Right lobe of liver (tissue), 6 donors: ENCODE measurements at regions not wholly inside any gene's neighbourhood (a gene's known extent, or its start where the extent isn't known, plus 50 kb on each side); places are given as distances from the start of the nearest gene placed in this dataset.

Experiments
- ATAC-seq, 4 donors: fragments of 200-7000 bp; cut with Tn5 transposase; one replicate each; pipeline ENCODE4 v1.9.1; 2020; ENCODE audit warnings: mild to moderate bottlenecking in 4 of 4, moderate library complexity in 4 of 4
- DNase-seq, 3 donors: peaks; one replicate each; pipeline ENCODE4 v3.0.0-alpha.2; 2020
- H3K27ac ChIP-seq, 3 donors: fragments of 200-600 bp; one replicate each; pipeline ENCODE4 v1.8.0; 2022
- H3K27me3 ChIP-seq, 2 donors: fragments of 200-600 bp; one replicate each; pipeline ENCODE4 v1.8.0; 2022
- H3K36me3 ChIP-seq, 4 donors: fragments of 200-600 bp; sonication (generic) in 1 of 4; one replicate each; pipeline versions ENCODE4 v1.5.1 to v1.8.0; 2017 to 2022; ENCODE audit warnings: control low read depth in 1 of 4
- H3K4me1 ChIP-seq, 4 donors: fragments of 200-600 bp; sonication (generic) in 1 of 4; one replicate each; pipeline versions ENCODE4 v1.5.1 to v1.8.0; 2017 to 2022; ENCODE audit warnings: control low read depth in 1 of 4
- H3K4me3 ChIP-seq, 3 donors: fragments of 200-600 bp; one replicate each; pipeline ENCODE4 v1.8.0; 2022
- H3K9me3 ChIP-seq, 4 donors: fragments of 200-600 bp; sonication (generic) in 1 of 4; one replicate each; pipeline versions ENCODE4 v1.5.1 to v1.8.0; 2017 to 2022; ENCODE audit warnings: control low read depth in 1 of 4
- POLR2A ChIP-seq: fragments of 450-650 bp; IDR thresholded peaks from one replicate; pipeline ENCODE4 v1.6.1; 2017; ENCODE audit warnings: antibody characterized with exemption, mild to moderate bottlenecking
- WGBS: methylation state at CpG from one replicate; pipeline ENCODE4 v1.1.6; 2018; ENCODE audit warnings: low coverage, low lambda C conversion rate; ENCODE audit not compliant: insufficient coverage; ENCODE audit errors: missing lambda C conversion rate; 5-methylcytosine and 5-hydroxymethylcytosine counted together
- intact Hi-C, 2 donors: fragments of 100-400 bp; cut with DNase I; formaldehyde crosslinking; loops; one replicate each; pipeline versions ENCODE4 v1.11.2 to v1.14.1; 2022
- TF ChIP-seq, protein P1 (sequence below), 4 donors: fragments of 200-600 bp in 3 of 4; fragments of 450-650 bp in 1 of 4; IDR thresholded peaks; one replicate each; pipeline versions ENCODE4 v1.5.1 to v1.8.0; 2016 to 2022; ENCODE audit warnings: antibody characterized with exemption in 4 of 4, mild to moderate bottlenecking in 2 of 4
- donor health status: DM: no; HTN: yes; CAD: no.
- donor health status: DM: no; HTN: no; CAD: no.
- donor health status: DM: no; HTN: no; CAD: no.
- donor health status: DM: no; HTN: yes; CAD: no.
- donor health status: DM: no; HTN: yes; CAD: no.

DNA sequence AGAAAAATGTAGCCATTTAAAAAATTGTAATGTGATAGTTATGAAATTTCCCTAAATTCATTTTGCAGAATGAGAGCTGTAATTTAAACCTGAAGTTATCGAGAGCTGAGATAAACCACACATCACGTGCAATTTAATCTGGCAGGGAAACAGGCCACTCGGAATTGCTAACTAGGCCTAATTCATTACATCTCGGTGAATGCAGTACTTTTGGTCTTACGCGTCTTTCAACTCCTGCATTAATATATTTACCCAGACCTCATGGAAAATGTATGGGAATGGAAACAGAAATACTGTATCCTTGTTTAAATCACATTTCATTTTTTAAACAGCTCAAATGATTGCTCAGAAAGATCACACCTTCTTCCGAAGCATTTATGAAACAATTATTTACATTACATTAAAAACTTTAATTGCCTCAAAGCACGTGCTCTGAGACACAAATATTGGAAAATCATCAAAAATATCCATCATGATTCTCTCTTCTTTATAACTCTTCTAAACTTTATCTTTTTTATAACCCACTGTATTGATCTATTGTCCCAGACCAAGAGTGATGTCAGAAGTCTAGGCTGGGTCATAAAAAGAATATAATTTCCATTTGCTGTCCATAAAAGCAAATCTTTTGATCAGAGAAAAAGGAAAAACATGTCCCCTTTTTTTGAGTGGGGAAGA, 111.7 kb upstream of the MYL2 start:
- TF ChIP-seq, protein P1, sequence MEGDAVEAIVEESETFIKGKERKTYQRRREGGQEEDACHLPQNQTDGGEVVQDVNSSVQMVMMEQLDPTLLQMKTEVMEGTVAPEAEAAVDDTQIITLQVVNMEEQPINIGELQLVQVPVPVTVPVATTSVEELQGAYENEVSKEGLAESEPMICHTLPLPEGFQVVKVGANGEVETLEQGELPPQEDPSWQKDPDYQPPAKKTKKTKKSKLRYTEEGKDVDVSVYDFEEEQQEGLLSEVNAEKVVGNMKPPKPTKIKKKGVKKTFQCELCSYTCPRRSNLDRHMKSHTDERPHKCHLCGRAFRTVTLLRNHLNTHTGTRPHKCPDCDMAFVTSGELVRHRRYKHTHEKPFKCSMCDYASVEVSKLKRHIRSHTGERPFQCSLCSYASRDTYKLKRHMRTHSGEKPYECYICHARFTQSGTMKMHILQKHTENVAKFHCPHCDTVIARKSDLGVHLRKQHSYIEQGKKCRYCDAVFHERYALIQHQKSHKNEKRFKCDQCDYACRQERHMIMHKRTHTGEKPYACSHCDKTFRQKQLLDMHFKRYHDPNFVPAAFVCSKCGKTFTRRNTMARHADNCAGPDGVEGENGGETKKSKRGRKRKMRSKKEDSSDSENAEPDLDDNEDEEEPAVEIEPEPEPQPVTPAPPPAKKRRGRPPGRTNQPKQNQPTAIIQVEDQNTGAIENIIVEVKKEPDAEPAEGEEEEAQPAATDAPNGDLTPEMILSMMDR (IDR thresholded peaks at IDR 0.05): no peak
- TF ChIP-seq POLR2A: no peak
- Histone ChIP-seq H3K4me1 (peaks cover 0 to 24% (median 9%) of the 10 kb centered on the region in 4 donors), H3K27ac (no peak overlapping the region), H3K4me3 (no peak overlapping the region), H3K36me3 (no peaks in the 10 kb centered on the region), H3K27me3 (no peaks in the 10 kb centered on the region), H3K9me3 (no peaks in the 10 kb centered on the region)
- DNase-seq: no peak
- WGBS: 76% methylated on average over 8 of the region's 8 CpGs
- no peak for ATAC-seq
- intact Hi-C loops: no loop called here

DNA sequence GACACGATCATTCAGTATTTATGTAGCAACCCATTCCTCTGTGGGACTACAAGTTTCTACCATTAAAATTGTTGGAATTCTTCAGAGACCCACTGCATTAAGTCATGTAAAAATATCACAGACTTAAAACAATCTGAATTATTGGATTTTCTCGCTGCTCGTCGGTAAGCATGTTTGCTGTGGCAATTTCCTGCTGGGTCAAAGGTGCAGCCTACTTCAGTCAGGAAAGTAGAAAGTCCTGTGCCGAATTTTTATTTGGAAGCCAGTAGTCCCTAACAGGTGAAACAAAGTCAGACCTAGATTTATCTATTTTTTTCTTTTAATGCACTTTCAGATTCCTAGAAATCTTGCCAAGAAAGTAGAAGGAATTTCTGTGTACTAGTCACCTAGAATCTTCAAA, 110.4 kb upstream of the MYL2 start:
- H3K36me3 ChIP-seq: no peaks in the 10 kb centered on the region
- H3K27ac ChIP-seq: no peak overlapping the region
- H3K4me1 ChIP-seq: peaks cover 0 to 24% (median 9%) of the 10 kb centered on the region in 4 donors
- H3K4me3 ChIP-seq: peak overlapping the region in 1 of 3 donors; percentile 16
- H3K9me3 ChIP-seq: no peaks in the 10 kb centered on the region
- 19% methylated on average over 5 of the region's 5 CpGs for WGBS
- DNase-seq: no peak
- intact Hi-C loops: no loop called here
- TF ChIP-seq, protein P1 (IDR thresholded peaks at IDR 0.05): no peak
- no peak for TF ChIP-seq POLR2A
- ATAC-seq: peak; percentile 60 to 70 (median 67)
- H3K27me3 ChIP-seq: no peaks in the 10 kb centered on the region

DNA sequence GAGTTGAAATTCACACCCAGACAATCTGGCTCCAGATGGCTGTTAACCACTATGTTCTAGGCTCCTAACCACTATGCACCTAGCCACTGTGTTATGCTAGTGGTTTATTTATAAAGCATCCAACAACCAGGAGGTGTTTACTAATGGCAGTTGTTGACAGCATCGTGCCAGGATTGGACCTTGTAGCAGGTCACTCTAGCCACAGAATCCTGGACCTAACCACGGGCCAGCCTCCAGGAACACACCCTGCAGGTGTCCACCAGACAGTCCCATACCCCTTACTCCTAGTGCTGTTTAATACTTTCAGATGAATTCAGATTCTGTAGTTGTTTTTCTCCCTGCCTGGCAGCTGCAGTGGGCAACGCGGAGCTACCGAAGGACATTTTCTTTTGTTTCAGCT, 109.4 kb upstream of the MYL2 start:
- H3K27me3 ChIP-seq: no peaks in the 10 kb centered on the region
- H3K9me3 ChIP-seq: no peaks in the 10 kb centered on the region
- H3K4me3 ChIP-seq: no peak overlapping the region
- intact Hi-C loops: loop anchor here (5.0 to 10.0 kb wide), 3 partner anchors 135 to 278 kb away; no protein-coding TSS in a partner anchor
- TF ChIP-seq, protein P1 (IDR thresholded peaks at IDR 0.05): no peak
- TF ChIP-seq POLR2A: no peak
- WGBS: 42% methylated on average over 3 of the region's 5 CpGs
- DNase-seq: peak in 1 of 3 donors; percentile 61
- no peak overlapping the region for H3K27ac ChIP-seq
- H3K4me1 ChIP-seq: peaks cover 0 to 19% (median 9%) of the 10 kb centered on the region in 4 donors
- peak; percentile 66 to 82 (median 76) for ATAC-seq
- no peaks in the 10 kb centered on the region for H3K36me3 ChIP-seq

DNA sequence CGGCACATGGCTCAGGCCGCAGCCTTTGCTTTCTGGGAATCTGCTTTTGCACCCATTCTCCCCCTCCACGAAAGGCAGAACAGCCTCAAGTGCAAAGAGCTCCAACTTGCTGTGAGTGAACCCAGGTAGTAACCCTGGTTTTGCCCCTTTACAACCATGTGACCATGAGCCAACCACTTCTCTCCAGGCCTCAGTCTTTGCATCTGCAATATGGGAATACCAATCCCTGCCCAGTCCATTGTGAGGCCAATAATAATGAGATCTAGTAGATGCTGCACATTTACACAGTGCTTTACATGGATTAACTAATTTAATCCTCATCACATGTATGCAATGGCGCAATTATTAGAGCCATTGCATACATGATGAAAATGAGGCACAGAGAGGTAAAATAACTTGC, 108.9 kb upstream of the MYL2 start:
- H3K4me3 ChIP-seq: no peak overlapping the region
- no peaks in the 10 kb centered on the region for H3K27me3 ChIP-seq
- ATAC-seq (no peak), DNase-seq (no peak)
- no peaks in the 10 kb centered on the region for H3K9me3 ChIP-seq
- 92% methylated on average over 4 of the region's 4 CpGs for WGBS
- TF ChIP-seq, protein P1 (IDR thresholded peaks at IDR 0.05): no peak
- no peak for TF ChIP-seq POLR2A
- H3K36me3 ChIP-seq: no peaks in the 10 kb centered on the region
- peaks cover 0 to 19% (median 9%) of the 10 kb centered on the region in 4 donors for H3K4me1 ChIP-seq
- no peak overlapping the region for H3K27ac ChIP-seq
- intact Hi-C loops: loop anchor here (5.0 to 10.0 kb wide), 3 partner anchors 135 to 278 kb away; no protein-coding TSS in a partner anchor
